SK-N-SH (cell line): ENCODE measurements at regions not wholly inside any gene's neighbourhood (a gene's known extent, or its start where the extent isn't known, plus 50 kb on each side); places are given as distances from the start of the nearest gene placed in this dataset.

Experiments used
- CTCF ChIA-PET: fragments of 300-600, 350-600 bp; formaldehyde crosslinking; extraction: SDS; loops from one replicate; lab custom pipeline; 2021; lab: Yijun Ruan, JAX
- POLR2A ChIA-PET: fragments of 350-600 bp; sonication (Branson Sonifier 250); formaldehyde crosslinking; extraction: SDS; loops from one replicate; lab custom pipeline; 2020; ENCODE audit warnings: antibody characterized with exemption, inconsistent platforms; lab: Yijun Ruan, JAX
- DNase-seq: peaks from one replicate; pipeline ENCODE4 v3.0.0; 2012
- H2AFZ ChIP-seq: fragments of 200-600 bp; sonication (generic); 2 replicates; pipeline ENCODE4 v1.8.1; 2016; ENCODE audit warnings: antibody characterized with exemption, mild to moderate bottlenecking, low read depth
- H3F3A ChIP-seq: fragments of 200-600 bp; sonication (generic); replicated peaks from 2 replicates; pipeline ENCODE3; 2016; ENCODE audit warnings: antibody characterized with exemption, mild to moderate bottlenecking; ENCODE audit not compliant: insufficient read depth
- H3K27ac ChIP-seq, 2 experiments: fragments of 200-500 bp in 1 of 2; fragments of 200-600 bp in 1 of 2; sonication (Bioruptor generic) in 1 of 2; sonication (generic), shearing (Covaris generic) in 1 of 2; 2 replicates each; pipeline versions ENCODE4 v1.5.1 to v1.6.1; 2014 to 2016; ENCODE audit warnings: low read depth in 2 of 2, inconsistent platforms in 1 of 2, low read length in 1 of 2, mild to moderate bottlenecking in 1 of 2, mixed read lengths in 1 of 2
- H3K27me3 ChIP-seq: fragments of 200-600 bp; sonication (generic), shearing (Covaris generic); 2 replicates; pipeline ENCODE4 v1.6.1; 2016; ENCODE audit warnings: mixed run types; ENCODE audit not compliant: insufficient read depth
- H3K36me3 ChIP-seq, 2 experiments: fragments of 200-500 bp in 1 of 2; fragments of 200-600 bp in 1 of 2; sonication (Bioruptor generic) in 1 of 2; sonication (generic) in 1 of 2; replicated peaks in 1 of 2; 2 replicates each; pipeline versions ENCODE3 to v1.5.1; 2014 to 2016; ENCODE audit warnings: low read length in 1 of 2, mild to moderate bottlenecking in 1 of 2; ENCODE audit not compliant: insufficient read depth in 2 of 2, control insufficient read depth in 1 of 2
- H3K4me1 ChIP-seq, 2 experiments: fragments of 200-500 bp in 1 of 2; fragments of 200-600 bp in 1 of 2; sonication (Bioruptor generic) in 1 of 2; sonication (generic), shearing (Covaris generic) in 1 of 2; 2 replicates each; pipeline versions ENCODE4 v1.5.1 to v1.6.1; 2014 to 2016; ENCODE audit warnings: low read depth in 1 of 2, low read length in 1 of 2, mixed run types in 1 of 2; ENCODE audit not compliant: insufficient read depth in 2 of 2, control insufficient read depth in 1 of 2
- H3K4me2 ChIP-seq: fragments of 200-600 bp; sonication (generic), shearing (Covaris generic); 2 replicates; pipeline ENCODE4 v1.6.1; 2017; ENCODE audit warnings: mixed run types
- H3K4me3 ChIP-seq, 2 experiments: fragments of 200-500 bp in 1 of 2; fragments of 200-600 bp in 1 of 2; sonication (Bioruptor generic) in 1 of 2; sonication (generic), shearing (Covaris generic) in 1 of 2; 2 replicates each; pipeline versions ENCODE4 v1.5.1 to v1.8.1; 2014 to 2016; ENCODE audit warnings: low read depth in 2 of 2, inconsistent platforms in 1 of 2, low read length in 1 of 2, mild to moderate bottlenecking in 1 of 2, mixed read lengths in 1 of 2, moderate library complexity in 1 of 2
- H3K79me2 ChIP-seq: fragments of 200-600 bp; sonication (generic); 2 replicates; pipeline ENCODE4 v1.8.1; 2017; ENCODE audit warnings: mild to moderate bottlenecking; ENCODE audit not compliant: insufficient read depth
- H3K9ac ChIP-seq: fragments of 200-600 bp; sonication (generic); 2 replicates; pipeline ENCODE4 v1.6.1; 2017; ENCODE audit warnings: mixed run types
- H3K9me2 ChIP-seq: fragments of 200-600 bp; sonication (generic); 2 replicates; pipeline ENCODE4 v1.6.1; 2017; ENCODE audit warnings: mixed run types
- H3K9me3 ChIP-seq: fragments of 200-600 bp; sonication (generic); 2 replicates; pipeline ENCODE4 v1.6.1; 2017; ENCODE audit warnings: mixed run types, mild to moderate bottlenecking, moderate library complexity
- H4K20me1 ChIP-seq: fragments of 200-600 bp; sonication (generic); 2 replicates; pipeline ENCODE4 v1.6.1; 2017; ENCODE audit warnings: mild to moderate bottlenecking, mixed run types; ENCODE audit not compliant: insufficient read depth
- CHD2 ChIP-seq: fragments of 150-350 bp; IDR thresholded peaks from 2 replicates; pipeline ENCODE4 v1.6.1; 2018; ENCODE audit warnings: low read length; ENCODE audit not compliant: partially characterized antibody
- ELF1 ChIP-seq: IDR thresholded peaks from 2 replicates; pipeline ENCODE4 v1.4.0; 2012
- GATA2 ChIP-seq: sonication (generic); formaldehyde crosslinking; IDR thresholded peaks from 2 replicates; pipeline ENCODE4 v1.5.0; 2020; ENCODE audit warnings: mild to moderate bottlenecking, missing genetic modification reagents
- NFIC ChIP-seq: IDR thresholded peaks from 2 replicates; pipeline ENCODE4 v1.4.0; 2012; ENCODE audit warnings: borderline replicate concordance
- POLR2AphosphoS5 ChIP-seq: IDR thresholded peaks from 2 replicates; pipeline ENCODE4 v1.6.1; 2012; ENCODE audit warnings: low read depth, low read length
- RAD21 ChIP-seq: IDR thresholded peaks from 2 replicates; pipeline ENCODE4 v1.6.1; 2012; ENCODE audit warnings: mild to moderate bottlenecking, low read length
- RXRA ChIP-seq: IDR thresholded peaks from 2 replicates; pipeline ENCODE4 v1.4.0; 2012; ENCODE audit warnings: low read depth, mild to moderate bottlenecking, borderline replicate concordance
- SMC3 ChIP-seq: IDR thresholded peaks from 2 replicates; pipeline ENCODE4 v1.6.1; 2012; ENCODE audit warnings: low read depth, low read length, improper control_type of control experiment
- YY1 ChIP-seq: IDR thresholded peaks from 2 replicates; pipeline ENCODE4 v1.4.0; 2012; ENCODE audit warnings: low read depth, mild to moderate bottlenecking
- WGBS: methylation state at CpG from one replicate; pipeline ENCODE4 v1.1.6; 2017; ENCODE audit warnings: low lambda C conversion rate; 5-methylcytosine and 5-hydroxymethylcytosine counted together
- TF ChIP-seq, protein P1 (sequence below): fragments of 150-350 bp; IDR thresholded peaks from 2 replicates; pipeline ENCODE4 v1.6.1; 2017; ENCODE audit warnings: antibody characterized with exemption, low read length, low read depth, borderline replicate concordance
- TF ChIP-seq, protein P2 (sequence below): IDR thresholded peaks from 2 replicates; pipeline ENCODE4 v1.4.0; 2012; ENCODE audit warnings: low read depth, borderline replicate concordance
- TF ChIP-seq, protein P3 (sequence below): IDR thresholded peaks from 2 replicates; pipeline ENCODE4 v1.6.1; 2012; ENCODE audit warnings: mild to moderate bottlenecking, low read depth, low read length, moderate library complexity
- TF ChIP-seq, protein P4 (sequence below): IDR thresholded peaks from 2 replicates; pipeline ENCODE4 v1.4.0; 2012; ENCODE audit warnings: low read depth
- TF ChIP-seq, protein P5 (sequence below): fragments of 150-350 bp; IDR thresholded peaks from 2 replicates; pipeline ENCODE4 v1.6.1; 2016; ENCODE audit warnings: mild to moderate bottlenecking, low read depth, low read length
- TF ChIP-seq, protein P6 (sequence below): fragments of 200-600 bp; sonication (generic); IDR thresholded peaks from 2 replicates; pipeline ENCODE4 v1.6.1; 2017; ENCODE audit warnings: antibody characterized with exemption, mild to moderate bottlenecking, moderate library complexity

DNA sequence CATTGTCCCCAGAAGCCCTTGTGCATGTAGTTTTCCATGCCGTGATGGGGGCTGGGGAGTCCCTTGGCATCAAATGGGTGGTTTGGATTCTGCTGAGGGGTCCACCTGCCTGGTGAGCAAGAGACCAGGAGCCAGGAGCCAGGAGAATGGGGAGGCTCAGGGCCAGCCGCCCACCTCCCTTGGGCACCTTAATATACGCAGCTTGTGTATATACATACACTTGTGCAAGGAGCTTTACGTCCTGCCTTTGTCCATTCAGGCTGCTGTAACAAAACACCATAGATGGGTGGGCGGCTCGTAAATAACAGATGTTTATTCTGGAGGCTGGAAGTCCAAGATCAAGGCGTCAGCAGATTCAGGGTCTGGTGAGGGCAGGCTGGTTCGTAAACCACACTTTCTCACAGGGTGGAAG is 62.5 kb downstream of the SMIM38 start:
- H3K9me3 ChIP-seq, result no peaks in the 10 kb centered on the region
- DNase-seq, result no peak
- H3K4me1 ChIP-seq, result peaks cover 0 to 7% of the 10 kb centered on the region in 2 experiments; a peak in 1 of 4 replicates
- no peaks in the 10 kb centered on the region; the same call in 1 of the 2 replicates for H3K27me3 ChIP-seq
- no peak overlapping the region for H3K9ac ChIP-seq
- WGBS, result 78% methylated on average over 8 of the region's 8 CpGs
- no peaks in the 10 kb centered on the region for H4K20me1 ChIP-seq
- no peaks in the 10 kb centered on the region for H3K9me2 ChIP-seq
- no peak overlapping the region for H3K4me2 ChIP-seq
- H2AFZ ChIP-seq, result no peak overlapping the region
- ChIA-PET CTCF (no interaction called here), POLR2A (no interaction called here)
- H3K4me3 ChIP-seq, result no peak overlapping the region
- no peaks in the 10 kb centered on the region for H3F3A ChIP-seq
- H3K27ac ChIP-seq, result no peak overlapping the region
- H3K79me2 ChIP-seq, result no peaks in the 10 kb centered on the region
- TF ChIP-seq ELF1 (no peak), RXRA (no peak), RAD21 (no peak), CHD2 (no peak)
- H3K36me3 ChIP-seq, result no peaks in the 10 kb centered on the region

DNA sequence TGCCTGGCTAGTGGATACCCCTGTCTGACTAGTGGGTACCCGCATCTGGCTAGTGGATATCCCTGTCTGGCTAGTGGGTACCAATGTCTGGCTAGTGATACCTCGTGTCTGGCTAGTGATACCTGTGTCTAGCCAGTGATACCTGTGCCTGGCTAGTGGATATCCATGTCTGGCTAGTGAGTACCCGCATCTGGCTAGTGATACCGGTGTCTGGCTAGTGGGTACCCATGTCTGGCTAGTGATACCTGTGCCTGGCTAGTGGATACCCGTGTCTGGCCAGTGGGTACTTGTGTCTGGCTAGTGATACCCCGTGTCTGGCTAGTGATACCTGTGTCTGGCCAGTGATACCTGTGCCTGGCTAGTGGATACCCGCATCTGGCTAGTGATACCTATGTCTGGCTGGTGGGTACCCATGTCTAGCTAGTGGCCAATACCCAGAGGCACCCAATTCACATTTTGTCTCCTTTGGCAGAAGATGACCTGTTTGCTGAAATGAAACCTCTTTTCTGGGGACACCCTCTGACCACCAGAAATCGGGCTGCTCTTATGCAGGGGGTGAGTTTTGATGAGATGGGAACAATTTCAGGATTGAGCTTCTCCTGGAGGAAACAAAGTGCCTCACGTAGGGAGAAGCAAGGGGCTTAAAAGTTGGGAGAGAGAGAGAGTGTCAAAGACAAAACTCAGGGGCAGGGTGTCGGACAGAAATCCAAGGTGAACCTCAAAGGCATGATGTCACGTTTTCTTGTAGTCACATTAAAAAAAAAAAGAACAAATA is 63.4 kb downstream of the SMIM38 start:
- Histone ChIP-seq H3K9ac (no peak overlapping the region), H3K4me3 (no peak overlapping the region), H3K27ac (no peak overlapping the region), H4K20me1 (no peaks in the 10 kb centered on the region), H3K27me3 (no peaks in the 10 kb centered on the region; the same call in 1 of the 2 replicates), H3K9me2 (no peaks in the 10 kb centered on the region), H3K4me2 (no peak overlapping the region), H3K9me3 (no peaks in the 10 kb centered on the region), H3K4me1 (peaks cover 0 to 7% of the 10 kb centered on the region in 2 experiments; a peak in 1 of 4 replicates), H3K36me3 (no peaks in the 10 kb centered on the region), H3K79me2 (no peaks in the 10 kb centered on the region), H3F3A (no peaks in the 10 kb centered on the region), H2AFZ (no peak overlapping the region)
- ChIA-PET POLR2A (no interaction called here), CTCF (no interaction called here)
- WGBS, result 67% methylated on average over 5 of the region's 11 CpGs
- TF ChIP-seq NFIC, result no peak
- TF ChIP-seq CHD2, result no peak
- no peak for TF ChIP-seq SMC3
- TF ChIP-seq, protein P1, sequence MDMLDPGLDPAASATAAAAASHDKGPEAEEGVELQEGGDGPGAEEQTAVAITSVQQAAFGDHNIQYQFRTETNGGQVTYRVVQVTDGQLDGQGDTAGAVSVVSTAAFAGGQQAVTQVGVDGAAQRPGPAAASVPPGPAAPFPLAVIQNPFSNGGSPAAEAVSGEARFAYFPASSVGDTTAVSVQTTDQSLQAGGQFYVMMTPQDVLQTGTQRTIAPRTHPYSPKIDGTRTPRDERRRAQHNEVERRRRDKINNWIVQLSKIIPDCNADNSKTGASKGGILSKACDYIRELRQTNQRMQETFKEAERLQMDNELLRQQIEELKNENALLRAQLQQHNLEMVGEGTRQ, result no peak
- TF ChIP-seq, protein P2, sequence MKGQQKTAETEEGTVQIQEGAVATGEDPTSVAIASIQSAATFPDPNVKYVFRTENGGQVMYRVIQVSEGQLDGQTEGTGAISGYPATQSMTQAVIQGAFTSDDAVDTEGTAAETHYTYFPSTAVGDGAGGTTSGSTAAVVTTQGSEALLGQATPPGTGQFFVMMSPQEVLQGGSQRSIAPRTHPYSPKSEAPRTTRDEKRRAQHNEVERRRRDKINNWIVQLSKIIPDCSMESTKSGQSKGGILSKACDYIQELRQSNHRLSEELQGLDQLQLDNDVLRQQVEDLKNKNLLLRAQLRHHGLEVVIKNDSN, result no peak
- TF ChIP-seq, protein P3, sequence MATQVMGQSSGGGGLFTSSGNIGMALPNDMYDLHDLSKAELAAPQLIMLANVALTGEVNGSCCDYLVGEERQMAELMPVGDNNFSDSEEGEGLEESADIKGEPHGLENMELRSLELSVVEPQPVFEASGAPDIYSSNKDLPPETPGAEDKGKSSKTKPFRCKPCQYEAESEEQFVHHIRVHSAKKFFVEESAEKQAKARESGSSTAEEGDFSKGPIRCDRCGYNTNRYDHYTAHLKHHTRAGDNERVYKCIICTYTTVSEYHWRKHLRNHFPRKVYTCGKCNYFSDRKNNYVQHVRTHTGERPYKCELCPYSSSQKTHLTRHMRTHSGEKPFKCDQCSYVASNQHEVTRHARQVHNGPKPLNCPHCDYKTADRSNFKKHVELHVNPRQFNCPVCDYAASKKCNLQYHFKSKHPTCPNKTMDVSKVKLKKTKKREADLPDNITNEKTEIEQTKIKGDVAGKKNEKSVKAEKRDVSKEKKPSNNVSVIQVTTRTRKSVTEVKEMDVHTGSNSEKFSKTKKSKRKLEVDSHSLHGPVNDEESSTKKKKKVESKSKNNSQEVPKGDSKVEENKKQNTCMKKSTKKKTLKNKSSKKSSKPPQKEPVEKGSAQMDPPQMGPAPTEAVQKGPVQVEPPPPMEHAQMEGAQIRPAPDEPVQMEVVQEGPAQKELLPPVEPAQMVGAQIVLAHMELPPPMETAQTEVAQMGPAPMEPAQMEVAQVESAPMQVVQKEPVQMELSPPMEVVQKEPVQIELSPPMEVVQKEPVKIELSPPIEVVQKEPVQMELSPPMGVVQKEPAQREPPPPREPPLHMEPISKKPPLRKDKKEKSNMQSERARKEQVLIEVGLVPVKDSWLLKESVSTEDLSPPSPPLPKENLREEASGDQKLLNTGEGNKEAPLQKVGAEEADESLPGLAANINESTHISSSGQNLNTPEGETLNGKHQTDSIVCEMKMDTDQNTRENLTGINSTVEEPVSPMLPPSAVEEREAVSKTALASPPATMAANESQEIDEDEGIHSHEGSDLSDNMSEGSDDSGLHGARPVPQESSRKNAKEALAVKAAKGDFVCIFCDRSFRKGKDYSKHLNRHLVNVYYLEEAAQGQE, result no peak
- TF ChIP-seq, protein P4, sequence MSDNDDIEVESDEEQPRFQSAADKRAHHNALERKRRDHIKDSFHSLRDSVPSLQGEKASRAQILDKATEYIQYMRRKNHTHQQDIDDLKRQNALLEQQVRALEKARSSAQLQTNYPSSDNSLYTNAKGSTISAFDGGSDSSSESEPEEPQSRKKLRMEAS, result no peak
- no peak for TF ChIP-seq GATA2 (CRISPR knock-in tag)
- TF ChIP-seq YY1, result no peak
- TF ChIP-seq, protein P5, sequence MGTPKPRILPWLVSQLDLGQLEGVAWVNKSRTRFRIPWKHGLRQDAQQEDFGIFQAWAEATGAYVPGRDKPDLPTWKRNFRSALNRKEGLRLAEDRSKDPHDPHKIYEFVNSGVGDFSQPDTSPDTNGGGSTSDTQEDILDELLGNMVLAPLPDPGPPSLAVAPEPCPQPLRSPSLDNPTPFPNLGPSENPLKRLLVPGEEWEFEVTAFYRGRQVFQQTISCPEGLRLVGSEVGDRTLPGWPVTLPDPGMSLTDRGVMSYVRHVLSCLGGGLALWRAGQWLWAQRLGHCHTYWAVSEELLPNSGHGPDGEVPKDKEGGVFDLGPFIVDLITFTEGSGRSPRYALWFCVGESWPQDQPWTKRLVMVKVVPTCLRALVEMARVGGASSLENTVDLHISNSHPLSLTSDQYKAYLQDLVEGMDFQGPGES, result no peak
- no peak for TF ChIP-seq POLR2AphosphoS5
- TF ChIP-seq, protein P6, sequence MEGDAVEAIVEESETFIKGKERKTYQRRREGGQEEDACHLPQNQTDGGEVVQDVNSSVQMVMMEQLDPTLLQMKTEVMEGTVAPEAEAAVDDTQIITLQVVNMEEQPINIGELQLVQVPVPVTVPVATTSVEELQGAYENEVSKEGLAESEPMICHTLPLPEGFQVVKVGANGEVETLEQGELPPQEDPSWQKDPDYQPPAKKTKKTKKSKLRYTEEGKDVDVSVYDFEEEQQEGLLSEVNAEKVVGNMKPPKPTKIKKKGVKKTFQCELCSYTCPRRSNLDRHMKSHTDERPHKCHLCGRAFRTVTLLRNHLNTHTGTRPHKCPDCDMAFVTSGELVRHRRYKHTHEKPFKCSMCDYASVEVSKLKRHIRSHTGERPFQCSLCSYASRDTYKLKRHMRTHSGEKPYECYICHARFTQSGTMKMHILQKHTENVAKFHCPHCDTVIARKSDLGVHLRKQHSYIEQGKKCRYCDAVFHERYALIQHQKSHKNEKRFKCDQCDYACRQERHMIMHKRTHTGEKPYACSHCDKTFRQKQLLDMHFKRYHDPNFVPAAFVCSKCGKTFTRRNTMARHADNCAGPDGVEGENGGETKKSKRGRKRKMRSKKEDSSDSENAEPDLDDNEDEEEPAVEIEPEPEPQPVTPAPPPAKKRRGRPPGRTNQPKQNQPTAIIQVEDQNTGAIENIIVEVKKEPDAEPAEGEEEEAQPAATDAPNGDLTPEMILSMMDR, result no peak
- no peak for DNase-seq
